Testis (tissue), 2 donors: ENCODE measurements at regions not wholly inside any gene's neighbourhood (a gene's known extent, or its start where the extent isn't known, plus 50 kb on each side); places are given as distances from the start of the nearest gene placed in this dataset.

ENCODE experiments used
- POLR2A ChIP-seq: fragments of 450-650 bp; IDR thresholded peaks from one replicate; pipeline ENCODE4 v1.6.1; 2017; ENCODE audit warnings: antibody characterized with exemption, mild to moderate bottlenecking, moderate library complexity
- TF ChIP-seq, protein P1 (sequence below), 3 experiments: fragments of 450-650 bp in 2 of 3; fragments of 200-600 bp in 1 of 3; sonication (generic) in 1 of 3; IDR thresholded peaks; one replicate each; pipeline ENCODE4 v1.5.1; 2016 to 2019; ENCODE audit warnings: antibody characterized with exemption in 3 of 3, mild to moderate bottlenecking in 2 of 3, moderate library complexity in 1 of 3

GRCh38 chr20:50434321-50434652 is 75.9 kb upstream of the PTPN1 start:
- TF ChIP-seq POLR2A, result no peak
- TF ChIP-seq, protein P1, sequence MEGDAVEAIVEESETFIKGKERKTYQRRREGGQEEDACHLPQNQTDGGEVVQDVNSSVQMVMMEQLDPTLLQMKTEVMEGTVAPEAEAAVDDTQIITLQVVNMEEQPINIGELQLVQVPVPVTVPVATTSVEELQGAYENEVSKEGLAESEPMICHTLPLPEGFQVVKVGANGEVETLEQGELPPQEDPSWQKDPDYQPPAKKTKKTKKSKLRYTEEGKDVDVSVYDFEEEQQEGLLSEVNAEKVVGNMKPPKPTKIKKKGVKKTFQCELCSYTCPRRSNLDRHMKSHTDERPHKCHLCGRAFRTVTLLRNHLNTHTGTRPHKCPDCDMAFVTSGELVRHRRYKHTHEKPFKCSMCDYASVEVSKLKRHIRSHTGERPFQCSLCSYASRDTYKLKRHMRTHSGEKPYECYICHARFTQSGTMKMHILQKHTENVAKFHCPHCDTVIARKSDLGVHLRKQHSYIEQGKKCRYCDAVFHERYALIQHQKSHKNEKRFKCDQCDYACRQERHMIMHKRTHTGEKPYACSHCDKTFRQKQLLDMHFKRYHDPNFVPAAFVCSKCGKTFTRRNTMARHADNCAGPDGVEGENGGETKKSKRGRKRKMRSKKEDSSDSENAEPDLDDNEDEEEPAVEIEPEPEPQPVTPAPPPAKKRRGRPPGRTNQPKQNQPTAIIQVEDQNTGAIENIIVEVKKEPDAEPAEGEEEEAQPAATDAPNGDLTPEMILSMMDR (IDR thresholded peaks at IDR 0.05), result no peak
